Right lobe of liver (tissue), 6 donors: ENCODE measurements at regions not wholly inside any gene's neighbourhood (a gene's known extent, or its start where the extent isn't known, plus 50 kb on each side); places are given as distances from the start of the nearest gene placed in this dataset.
A peak's percentile ranks its signal among the peaks of the same experiment; 100 is the strongest.

Experiments used
- ATAC-seq, 4 donors: fragments of 200-7000 bp; cut with Tn5 transposase; one replicate each; pipeline ENCODE4 v1.9.1; 2020; ENCODE audit warnings: mild to moderate bottlenecking in 4 of 4, moderate library complexity in 4 of 4
- DNase-seq, 3 donors: peaks; one replicate each; pipeline ENCODE4 v3.0.0-alpha.2; 2020
- H3K27ac ChIP-seq, 3 donors: fragments of 200-600 bp; one replicate each; pipeline ENCODE4 v1.8.0; 2022
- H3K27me3 ChIP-seq, 2 donors: fragments of 200-600 bp; one replicate each; pipeline ENCODE4 v1.8.0; 2022
- H3K36me3 ChIP-seq, 4 donors: fragments of 200-600 bp; sonication (generic) in 1 of 4; one replicate each; pipeline versions ENCODE4 v1.5.1 to v1.8.0; 2017 to 2022; ENCODE audit warnings: control low read depth in 1 of 4
- H3K4me1 ChIP-seq, 4 donors: fragments of 200-600 bp; sonication (generic) in 1 of 4; one replicate each; pipeline versions ENCODE4 v1.5.1 to v1.8.0; 2017 to 2022; ENCODE audit warnings: control low read depth in 1 of 4
- H3K4me3 ChIP-seq, 3 donors: fragments of 200-600 bp; one replicate each; pipeline ENCODE4 v1.8.0; 2022
- H3K9me3 ChIP-seq, 4 donors: fragments of 200-600 bp; sonication (generic) in 1 of 4; one replicate each; pipeline versions ENCODE4 v1.5.1 to v1.8.0; 2017 to 2022; ENCODE audit warnings: control low read depth in 1 of 4
- CTCF ChIP-seq, 4 donors: fragments of 200-600 bp in 3 of 4; fragments of 450-650 bp in 1 of 4; IDR thresholded peaks; one replicate each; pipeline versions ENCODE4 v1.5.1 to v1.8.0; 2016 to 2022; ENCODE audit warnings: antibody characterized with exemption in 4 of 4, mild to moderate bottlenecking in 2 of 4
- POLR2A ChIP-seq: fragments of 450-650 bp; IDR thresholded peaks from one replicate; pipeline ENCODE4 v1.6.1; 2017; ENCODE audit warnings: antibody characterized with exemption, mild to moderate bottlenecking
- WGBS: methylation state at CpG from one replicate; pipeline ENCODE4 v1.1.6; 2018; ENCODE audit warnings: low coverage, low lambda C conversion rate; ENCODE audit not compliant: insufficient coverage; ENCODE audit errors: missing lambda C conversion rate; 5-methylcytosine and 5-hydroxymethylcytosine counted together
- intact Hi-C, 2 donors: fragments of 100-400 bp; cut with DNase I; formaldehyde crosslinking; loops; one replicate each; pipeline versions ENCODE4 v1.11.2 to v1.14.1; 2022
- donor health status: DM: no; HTN: yes; CAD: no.
- donor health status: DM: no; HTN: no; CAD: no.
- donor health status: DM: no; HTN: no; CAD: no.
- donor health status: DM: no; HTN: yes; CAD: no.
- donor health status: DM: no; HTN: yes; CAD: no.

DNA sequence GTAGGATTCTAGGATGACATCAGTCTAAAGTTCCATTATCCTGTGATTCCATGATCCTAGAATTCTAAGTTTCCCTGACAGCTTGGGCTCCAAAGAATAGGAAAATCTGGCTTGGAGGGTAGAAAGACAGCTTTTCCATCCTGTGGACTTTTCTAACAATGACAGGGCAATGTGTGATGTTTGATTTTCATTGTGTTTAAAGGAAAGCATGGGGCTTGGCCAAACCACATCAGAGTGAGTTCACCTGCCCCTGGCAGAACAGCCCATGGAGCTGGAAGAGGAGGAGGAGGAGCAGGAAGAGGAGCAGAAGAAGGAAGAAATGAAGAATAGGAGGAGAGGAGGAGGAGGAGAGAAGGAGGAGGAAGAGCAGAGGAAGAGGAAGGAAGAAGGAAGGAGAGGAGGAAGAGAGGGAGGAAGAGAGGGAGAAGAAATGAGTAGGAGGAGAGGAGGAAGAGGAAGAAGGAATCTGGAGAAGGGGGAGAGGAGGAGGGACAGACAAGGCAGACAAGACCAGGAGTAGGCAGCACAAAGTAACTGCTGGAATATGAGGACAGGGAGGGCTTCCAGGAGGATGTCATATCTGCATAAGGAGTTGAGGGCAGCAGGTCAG is 53.1 kb upstream of the WNT11 start:
- no peak for TF ChIP-seq POLR2A
- no peak for TF ChIP-seq CTCF (IDR thresholded peaks at IDR 0.05)
- H3K36me3 ChIP-seq = no peaks in the 10 kb centered on the region
- H3K4me1 ChIP-seq = no peaks in the 10 kb centered on the region
- H3K9me3 ChIP-seq = no peaks in the 10 kb centered on the region
- H3K4me3 ChIP-seq = no peak overlapping the region
- intact Hi-C loops = no loop called here
- ATAC-seq (no peak), DNase-seq (no peak)
- H3K27ac ChIP-seq = no peak overlapping the region
- no peaks in the 10 kb centered on the region for H3K27me3 ChIP-seq

GRCh38 chr11:76257074-76257719 is 50.9 kb upstream of the WNT11 start:
- Histone ChIP-seq H3K27ac (no peak overlapping the region), H3K36me3 (no peaks in the 10 kb centered on the region), H3K9me3 (no peaks in the 10 kb centered on the region), H3K4me1 (no peaks in the 10 kb centered on the region), H3K4me3 (no peak overlapping the region), H3K27me3 (no peaks in the 10 kb centered on the region)
- TF ChIP-seq CTCF (IDR thresholded peaks at IDR 0.05) = no peak
- TF ChIP-seq POLR2A = no peak
- DNase-seq = peak in 1 of 3 donors; percentile 34
- no peak for ATAC-seq
- intact Hi-C loops = no loop called here
- WGBS = 58% methylated on average over 4 of the region's 15 CpGs

GRCh38 chr11:76256448-76256847 is 50.1 kb upstream of the WNT11 start:
- no peaks in the 10 kb centered on the region for H3K36me3 ChIP-seq
- TF ChIP-seq CTCF (IDR thresholded peaks at IDR 0.05) (no peak), POLR2A (no peak)
- WGBS = 87% methylated on average over 3 of the region's 14 CpGs
- H3K27me3 ChIP-seq = no peaks in the 10 kb centered on the region
- no peak overlapping the region for H3K27ac ChIP-seq
- no peaks in the 10 kb centered on the region for H3K4me1 ChIP-seq
- DNase-seq (peak in 1 of 3 donors; percentile 37), ATAC-seq (no peak)
- H3K9me3 ChIP-seq = no peaks in the 10 kb centered on the region
- intact Hi-C loops = no loop called here
- H3K4me3 ChIP-seq = no peak overlapping the region
